T-helper 17 cell (primary cell): ENCODE measurements at regions not wholly inside any gene's neighbourhood (a gene's known extent, or its start where the extent isn't known, plus 50 kb on each side); places are given as distances from the start of the nearest gene placed in this dataset.
"Not testable (repeated sequence)": the region's sequence is repeated elsewhere in the genome, so short reads cannot be mapped to it uniquely, and the experiment has no call there.

Experiments used
- ATAC-seq: fragments of 150-1000 bp; cut with Tn5 transposase; 2 replicates; pipeline ENCODE4 v1.10.0; 2021; ENCODE audit warnings: mild to moderate bottlenecking, moderate library complexity
- DNase-seq, 3 donors: peaks; one replicate each; pipeline versions ENCODE4 v3.0.0 to v3.0.0-alpha.2; 2020 to 2021
- H3K9me3 ChIP-seq: one replicate; pipeline ENCODE4 v1.7.0; 2013; ENCODE audit warnings: low read length, mild to moderate bottlenecking; ENCODE audit not compliant: control insufficient read depth, poor library complexity, severe bottlenecking
- H3K27ac Mint-ChIP-seq: one replicate; pipeline ENCODE4 v1.8.0; 2022; ENCODE audit warnings: mild to moderate bottlenecking, moderate library complexity, mixed read lengths
- H3K27me3 Mint-ChIP-seq: one replicate; pipeline ENCODE4 v1.8.0; 2022; ENCODE audit warnings: mixed read lengths
- H3K36me3 Mint-ChIP-seq: one replicate; pipeline ENCODE4 v1.8.0; 2022; ENCODE audit warnings: low read depth, mixed read lengths
- H3K4me1 Mint-ChIP-seq: one replicate; pipeline ENCODE4 v1.8.0; 2022; ENCODE audit warnings: mild to moderate bottlenecking, mixed read lengths
- H3K4me3 Mint-ChIP-seq: one replicate; pipeline ENCODE4 v1.8.0; 2022; ENCODE audit warnings: mild to moderate bottlenecking, moderate library complexity, mixed read lengths

DNA sequence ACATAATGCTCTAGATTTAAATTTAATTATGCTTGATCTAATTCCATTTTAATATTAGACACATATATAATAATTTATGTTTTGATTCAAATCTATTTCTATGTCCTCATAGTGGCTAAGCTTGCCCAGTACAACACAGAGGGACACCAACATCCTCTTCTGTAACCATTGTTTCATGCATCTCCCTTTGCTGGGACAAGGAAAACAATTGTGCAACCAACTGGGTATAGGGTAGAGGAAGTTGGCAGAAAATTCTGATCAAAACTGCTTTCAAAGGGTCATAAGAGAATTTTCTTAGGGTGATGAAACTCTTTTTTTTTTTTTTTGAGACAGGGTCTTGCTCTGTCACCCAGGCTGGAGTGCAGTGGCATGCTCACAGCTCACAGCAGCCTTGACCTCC is 121.4 kb upstream of the SGO1 start:
- Mint-ChIP-seq H3K27ac (no peak overlapping the region), H3K4me1 (no peaks in the 10 kb centered on the region), H3K4me3 (no peak overlapping the region), H3K36me3 (no peaks in the 10 kb centered on the region), H3K27me3 (no peaks in the 10 kb centered on the region)
- ATAC-seq = no peak
- no peak for DNase-seq
- no peaks in the 10 kb centered on the region for H3K9me3 ChIP-seq

DNA sequence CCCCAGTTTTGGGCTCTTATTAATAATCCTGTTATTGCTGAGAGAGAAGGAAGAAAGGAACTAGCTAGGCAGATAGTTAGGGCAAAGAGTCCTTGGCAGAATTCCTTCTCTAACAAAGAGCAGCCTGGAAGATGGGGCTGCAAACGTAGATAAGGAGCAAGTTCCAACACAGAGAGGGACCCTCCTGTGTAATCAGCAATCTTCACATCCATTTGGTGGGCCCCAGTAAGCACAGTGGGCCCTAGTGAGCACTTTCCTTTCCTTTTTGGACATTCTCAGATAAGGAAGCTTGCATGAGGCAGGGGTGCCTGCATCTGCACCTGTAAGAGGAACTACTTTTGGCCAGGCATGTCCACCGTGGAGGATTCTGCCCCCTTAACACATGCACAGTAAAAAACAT is 119.6 kb upstream of the SGO1 start:
- H3K27me3 Mint-ChIP-seq = no peaks in the 10 kb centered on the region
- H3K4me1 Mint-ChIP-seq = no peaks in the 10 kb centered on the region
- no peak overlapping the region for H3K27ac Mint-ChIP-seq
- ATAC-seq (no peak), DNase-seq (no peak)
- H3K36me3 Mint-ChIP-seq = no peaks in the 10 kb centered on the region
- no peaks in the 10 kb centered on the region for H3K9me3 ChIP-seq
- no peak overlapping the region for H3K4me3 Mint-ChIP-seq

DNA sequence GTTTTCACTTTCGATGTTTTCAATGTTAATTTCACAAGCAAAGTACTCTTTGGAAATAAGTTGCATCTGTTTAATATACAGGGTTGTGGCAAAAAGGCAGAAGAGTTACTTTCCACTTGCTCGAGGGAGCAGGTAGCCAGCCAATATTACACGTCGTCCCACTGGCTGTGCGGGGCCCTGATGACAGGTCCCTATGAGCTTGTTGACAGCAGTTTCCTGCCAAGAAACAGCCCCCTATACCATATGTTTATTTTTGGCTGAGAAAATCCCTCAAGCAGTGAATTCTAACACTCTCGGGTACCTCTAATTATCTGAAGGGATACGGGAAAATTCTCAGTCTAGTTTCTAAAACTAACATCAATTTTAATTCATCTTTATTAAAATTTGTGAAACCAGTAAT is 116.8 kb upstream of the SGO1 start:
- H3K27ac Mint-ChIP-seq = no peak overlapping the region
- H3K4me3 Mint-ChIP-seq = no peak overlapping the region
- H3K27me3 Mint-ChIP-seq = no peaks in the 10 kb centered on the region
- no peaks in the 10 kb centered on the region for H3K36me3 Mint-ChIP-seq
- DNase-seq (no peak), ATAC-seq (no peak)
- H3K9me3 ChIP-seq = no peaks in the 10 kb centered on the region
- no peaks in the 10 kb centered on the region for H3K4me1 Mint-ChIP-seq

DNA sequence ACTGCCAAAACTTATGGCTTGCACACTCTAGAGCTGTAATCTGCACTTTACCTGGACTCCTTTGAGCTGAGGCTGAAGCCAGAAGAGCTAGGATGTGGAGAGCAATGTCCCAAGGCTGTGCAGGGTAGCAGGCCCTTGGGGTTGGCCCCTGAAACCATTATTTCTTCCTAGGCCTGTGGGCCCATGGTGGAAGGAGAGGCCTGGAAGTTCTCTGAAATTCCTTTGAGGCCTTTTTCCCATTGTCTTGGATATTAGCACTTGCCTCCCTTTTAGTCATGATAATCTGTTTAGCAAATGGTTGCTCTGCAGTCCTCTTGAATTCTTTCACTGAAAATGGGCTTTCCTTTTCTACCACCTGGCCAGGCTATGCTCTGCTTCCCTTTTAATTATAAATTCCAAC is 102.0 kb upstream of the SGO1 start:
- Mint-ChIP-seq H3K4me3 (no peak overlapping the region), H3K27me3 (no peaks in the 10 kb centered on the region), H3K27ac (no peak overlapping the region), H3K4me1 (no peaks in the 10 kb centered on the region), H3K36me3 (no peaks in the 10 kb centered on the region)
- peaks cover 2% of the 10 kb centered on the region for H3K9me3 ChIP-seq
- DNase-seq = no peak
- no peak for ATAC-seq

DNA sequence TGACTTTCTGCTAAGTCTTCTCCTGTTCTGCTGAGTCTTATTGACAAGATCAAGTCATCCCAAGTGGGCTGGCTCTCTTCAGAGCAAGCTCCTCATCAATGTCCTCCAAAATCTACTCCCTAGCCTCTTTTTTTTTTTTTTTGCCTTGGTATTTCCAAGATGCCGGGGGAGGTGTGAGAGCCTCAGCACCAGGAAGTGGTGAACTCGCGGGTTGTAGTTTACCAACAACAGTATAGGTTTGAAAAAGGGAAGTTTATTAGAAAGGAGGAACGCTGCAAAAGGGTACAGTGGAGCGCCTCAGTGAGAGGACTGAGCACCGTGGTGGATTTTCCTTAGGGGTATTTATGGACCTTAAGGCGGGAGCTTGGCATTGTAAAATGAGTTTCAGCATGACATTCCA is 94.3 kb upstream of the SGO1 start:
- peaks cover 5% of the 10 kb centered on the region for H3K4me1 Mint-ChIP-seq
- DNase-seq (no peak), ATAC-seq (no peak)
- peaks cover 4% of the 10 kb centered on the region for H3K36me3 Mint-ChIP-seq
- no peak overlapping the region for H3K27ac Mint-ChIP-seq
- no peak overlapping the region for H3K4me3 Mint-ChIP-seq
- no peaks in the 10 kb centered on the region for H3K9me3 ChIP-seq
- H3K27me3 Mint-ChIP-seq = no peaks in the 10 kb centered on the region

DNA sequence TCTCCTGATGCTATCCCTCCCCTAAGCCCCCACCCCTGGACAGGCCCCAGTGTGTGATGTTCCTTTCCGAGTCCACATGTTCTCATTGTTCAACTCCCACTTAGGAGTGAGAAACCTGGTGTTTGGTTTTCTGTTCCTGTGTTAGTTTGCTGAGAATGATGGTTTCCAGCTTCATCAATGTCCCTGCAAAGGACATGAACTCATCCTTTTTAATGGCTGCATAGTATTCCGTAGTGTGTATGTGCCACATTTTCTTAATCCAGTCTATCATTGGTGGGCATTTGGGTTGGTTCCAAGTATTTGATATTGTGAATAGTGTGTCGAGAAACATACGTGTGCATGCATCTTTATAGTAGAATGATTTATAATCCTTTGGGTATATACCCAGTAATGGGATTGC is 80.0 kb upstream of the SGO1 start:
- DNase-seq = not testable (repeated sequence)

DNA sequence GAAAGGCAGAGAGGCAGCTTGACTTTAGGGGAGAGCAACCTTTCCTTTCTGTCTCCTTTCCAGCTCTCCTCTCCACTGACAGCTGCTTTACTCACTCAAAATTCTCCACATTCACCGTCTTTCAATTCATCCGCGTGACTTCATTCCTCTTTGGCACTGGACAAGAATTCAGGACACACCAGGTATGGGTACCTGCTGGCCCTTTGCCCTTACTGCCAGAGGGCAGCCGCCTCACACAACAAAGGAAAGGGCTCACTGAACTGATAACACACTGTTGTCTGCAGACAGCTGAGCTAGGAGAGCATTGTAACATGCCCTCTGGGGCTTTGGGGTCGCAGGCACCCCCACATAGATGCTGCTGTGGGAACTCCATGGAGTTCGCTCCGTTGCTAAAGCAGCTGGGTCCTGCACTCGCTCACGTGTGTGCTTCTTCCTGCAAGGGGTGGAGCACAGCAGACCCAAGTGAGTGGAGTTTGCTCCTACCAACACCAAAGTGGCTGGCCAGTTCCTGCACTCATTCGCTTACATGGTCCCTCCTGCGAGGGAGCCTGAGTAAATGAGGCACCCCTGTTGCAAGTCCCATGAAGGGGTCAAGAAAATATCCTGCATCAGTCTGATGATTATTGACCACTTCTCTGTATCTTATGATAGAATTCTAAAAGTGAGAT is 79.0 kb upstream of the SGO1 start:
- Mint-ChIP-seq H3K4me3 (no peak overlapping the region), H3K27ac (no peak overlapping the region), H3K36me3 (no peaks in the 10 kb centered on the region), H3K27me3 (no peaks in the 10 kb centered on the region), H3K4me1 (no peaks in the 10 kb centered on the region)
- DNase-seq = no peak
- ATAC-seq = no peak
- no peaks in the 10 kb centered on the region for H3K9me3 ChIP-seq

More for the DNA sequence above, 80.0 kb upstream of the SGO1 start:
- H3K4me3 Mint-ChIP-seq, H3K36me3 Mint-ChIP-seq, H3K4me1 Mint-ChIP-seq, ATAC-seq, H3K27me3 Mint-ChIP-seq, H3K27ac Mint-ChIP-seq, H3K9me3 ChIP-seq: not testable (repeated sequence)

DNA sequence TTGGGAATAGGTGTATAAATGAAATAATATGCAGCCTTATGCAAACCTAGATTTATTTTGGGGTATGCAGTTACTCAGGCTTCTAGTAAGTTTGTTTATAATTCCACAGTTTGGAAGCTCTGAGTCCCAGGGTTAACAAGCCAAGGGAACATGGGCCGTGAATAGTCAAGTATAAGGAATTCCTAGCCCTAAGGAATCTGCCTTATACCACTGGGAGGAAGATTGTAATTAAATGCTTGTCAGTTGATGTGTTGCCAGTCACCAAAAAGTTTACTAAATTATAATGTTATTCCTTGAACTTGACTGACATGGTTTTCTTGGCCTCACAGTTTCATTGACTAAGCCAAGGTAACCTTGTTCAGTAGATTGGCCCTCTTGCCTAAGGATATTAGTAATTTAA is 72.4 kb upstream of the SGO1 start:
- DNase-seq (no peak), ATAC-seq (no peak)
- H3K9me3 ChIP-seq = no peaks in the 10 kb centered on the region
- Mint-ChIP-seq H3K4me3 (no peak overlapping the region), H3K36me3 (peaks cover under 1% of the 10 kb centered on the region), H3K27me3 (no peaks in the 10 kb centered on the region), H3K27ac (no peak overlapping the region), H3K4me1 (no peaks in the 10 kb centered on the region)

DNA sequence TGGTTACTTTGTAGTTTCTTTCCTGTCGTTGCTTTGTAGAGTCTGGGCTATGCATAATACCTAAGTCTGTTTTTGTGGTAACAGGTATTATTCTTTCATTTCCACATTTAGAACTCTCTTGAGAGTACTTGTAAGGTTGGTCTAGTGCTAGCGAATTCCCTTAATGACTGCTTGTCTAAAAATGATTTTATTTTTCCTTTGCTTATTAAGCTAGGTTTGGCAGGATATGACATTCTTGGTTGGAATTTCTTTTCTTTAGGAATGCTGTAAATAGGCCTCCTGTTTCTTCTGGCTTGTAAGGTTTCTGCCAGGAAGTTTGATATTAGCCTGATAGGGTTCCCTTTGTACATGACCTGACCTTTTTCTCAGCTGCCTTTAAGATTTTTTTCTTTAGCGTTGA is 70.1 kb upstream of the SGO1 start:
- DNase-seq (no peak), ATAC-seq (no peak)
- no peaks in the 10 kb centered on the region for H3K4me1 Mint-ChIP-seq
- no peak overlapping the region for H3K4me3 Mint-ChIP-seq
- no peaks in the 10 kb centered on the region for H3K27me3 Mint-ChIP-seq
- no peak overlapping the region for H3K27ac Mint-ChIP-seq
- peaks cover 2% of the 10 kb centered on the region for H3K36me3 Mint-ChIP-seq
- H3K9me3 ChIP-seq = no peaks in the 10 kb centered on the region

DNA sequence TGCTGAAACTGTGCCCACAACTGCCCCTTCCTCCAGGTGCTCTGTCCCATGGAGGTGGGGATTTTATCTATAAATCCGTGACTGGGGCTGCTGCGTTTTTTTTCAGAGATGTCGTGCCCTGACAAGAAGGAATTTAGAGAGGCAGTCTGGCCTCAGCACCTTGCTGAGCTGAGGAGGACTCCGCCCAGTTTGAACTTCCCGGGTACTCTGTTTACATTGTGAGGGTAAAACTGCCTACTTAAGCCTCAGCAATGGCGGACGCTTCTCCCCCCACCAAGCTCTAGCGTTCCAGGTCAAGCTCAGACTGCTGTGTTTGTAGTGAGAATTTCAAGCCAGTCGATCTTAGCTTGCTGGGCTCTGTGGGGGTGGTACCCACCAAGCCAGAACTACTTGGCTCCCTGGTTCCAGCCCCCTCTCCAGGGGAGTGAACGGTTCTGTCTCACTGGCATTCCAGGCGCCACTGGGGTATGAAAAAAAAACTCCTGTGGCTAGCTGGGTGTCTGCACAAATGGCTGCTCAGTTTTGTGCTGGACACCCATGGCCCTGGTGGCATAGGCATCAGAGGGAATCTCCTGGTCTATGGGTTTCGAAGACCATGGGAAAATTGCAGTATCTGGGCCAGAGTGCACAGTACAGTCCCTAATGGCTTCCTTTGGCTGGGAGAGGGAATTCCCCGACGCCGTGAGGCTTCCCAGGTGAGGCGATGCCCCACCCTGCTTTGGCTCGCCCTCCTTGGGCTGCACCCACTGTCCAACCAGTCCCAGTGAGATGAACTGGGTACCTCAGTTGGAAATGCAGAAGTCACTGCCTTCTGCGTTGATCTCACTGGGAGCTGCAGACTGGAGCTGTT is 68.5 kb upstream of the SGO1 start:
- no peak for ATAC-seq
- no peak for DNase-seq

DNA sequence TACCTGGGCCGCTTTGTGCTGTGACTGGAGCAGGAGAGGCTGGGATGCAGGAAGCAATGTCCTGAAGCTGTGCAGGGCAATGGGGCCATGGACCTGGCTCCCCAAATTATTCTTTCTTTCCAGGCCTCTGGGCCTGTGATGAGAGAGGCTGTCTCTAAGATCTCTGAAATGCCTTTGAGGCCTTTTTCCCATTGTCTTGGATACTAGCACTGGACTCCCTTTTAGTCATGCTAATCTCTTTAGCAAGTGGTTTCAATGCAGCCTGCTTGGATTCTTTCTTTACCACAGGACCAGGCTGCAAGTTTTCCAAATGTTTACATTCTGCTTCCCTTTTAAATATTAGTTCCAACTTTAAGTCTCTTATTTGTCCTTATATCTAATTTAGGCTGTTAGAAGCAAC is 64.8 kb upstream of the SGO1 start:
- no peaks in the 10 kb centered on the region for H3K9me3 ChIP-seq

More for the DNA sequence above, 68.5 kb upstream of the SGO1 start:
- H3K4me1 Mint-ChIP-seq = no peaks in the 10 kb centered on the region
- H3K4me3 Mint-ChIP-seq = no peak overlapping the region
- no peak overlapping the region for H3K27ac Mint-ChIP-seq
- no peaks in the 10 kb centered on the region for H3K27me3 Mint-ChIP-seq
- H3K9me3 ChIP-seq = no peaks in the 10 kb centered on the region
- H3K36me3 Mint-ChIP-seq = peaks cover 2% of the 10 kb centered on the region

DNA sequence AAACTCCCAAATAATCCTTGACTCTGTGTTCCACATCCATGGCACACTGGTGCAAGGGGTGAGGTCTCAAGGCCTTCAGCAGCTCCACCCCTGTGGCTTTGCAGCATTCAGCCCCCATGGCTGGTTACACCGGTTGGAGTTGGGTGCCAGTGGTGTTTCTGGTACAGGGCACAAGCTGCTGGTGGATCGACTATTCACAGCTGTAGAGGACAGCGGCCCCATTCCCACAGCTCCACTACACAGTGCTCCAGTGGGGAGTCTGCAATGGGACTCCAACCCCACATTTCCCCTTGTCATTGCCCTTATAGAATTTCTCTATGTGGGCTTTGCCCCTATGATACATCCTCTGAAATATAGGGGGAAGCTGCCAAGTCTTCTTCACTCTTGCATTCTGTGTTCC is 64.3 kb upstream of the SGO1 start:
- no peak overlapping the region for H3K27ac Mint-ChIP-seq
- no peak overlapping the region for H3K4me3 Mint-ChIP-seq
- no peak for ATAC-seq
- no peaks in the 10 kb centered on the region for H3K9me3 ChIP-seq
- H3K36me3 Mint-ChIP-seq = peaks cover 2% of the 10 kb centered on the region
- DNase-seq = no peak
- H3K27me3 Mint-ChIP-seq = no peaks in the 10 kb centered on the region
- no peaks in the 10 kb centered on the region for H3K4me1 Mint-ChIP-seq

More for the DNA sequence above, 64.8 kb upstream of the SGO1 start:
- DNase-seq (no peak), ATAC-seq (no peak)
- no peaks in the 10 kb centered on the region for H3K4me1 Mint-ChIP-seq
- H3K4me3 Mint-ChIP-seq = no peak overlapping the region
- H3K27ac Mint-ChIP-seq = no peak overlapping the region
- peaks cover 2% of the 10 kb centered on the region for H3K36me3 Mint-ChIP-seq
- H3K27me3 Mint-ChIP-seq = no peaks in the 10 kb centered on the region

DNA sequence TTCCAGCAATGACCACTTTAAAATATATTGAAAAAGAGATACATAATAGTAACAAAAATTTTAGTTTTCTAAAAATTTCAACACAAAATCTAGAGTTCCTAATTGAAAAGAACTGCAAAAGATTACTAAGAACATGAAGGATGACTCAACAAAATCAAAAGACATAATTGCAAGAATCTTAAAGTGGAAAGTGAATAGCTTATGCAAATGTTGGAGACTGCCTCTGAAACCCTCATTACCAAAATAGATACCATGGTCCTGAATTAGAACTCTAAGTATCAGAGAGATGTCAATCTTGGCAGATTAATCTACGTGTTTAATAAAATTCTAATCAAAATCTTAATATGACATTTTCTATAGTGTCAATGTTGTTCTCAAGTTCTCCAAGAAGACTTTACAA is 60.7 kb upstream of the SGO1 start:
- H3K36me3 Mint-ChIP-seq = no peaks in the 10 kb centered on the region
- H3K4me3 Mint-ChIP-seq = no peak overlapping the region
- no peaks in the 10 kb centered on the region for H3K9me3 ChIP-seq
- ATAC-seq (no peak), DNase-seq (no peak)
- no peaks in the 10 kb centered on the region for H3K4me1 Mint-ChIP-seq
- no peak overlapping the region for H3K27ac Mint-ChIP-seq
- H3K27me3 Mint-ChIP-seq = no peaks in the 10 kb centered on the region

DNA sequence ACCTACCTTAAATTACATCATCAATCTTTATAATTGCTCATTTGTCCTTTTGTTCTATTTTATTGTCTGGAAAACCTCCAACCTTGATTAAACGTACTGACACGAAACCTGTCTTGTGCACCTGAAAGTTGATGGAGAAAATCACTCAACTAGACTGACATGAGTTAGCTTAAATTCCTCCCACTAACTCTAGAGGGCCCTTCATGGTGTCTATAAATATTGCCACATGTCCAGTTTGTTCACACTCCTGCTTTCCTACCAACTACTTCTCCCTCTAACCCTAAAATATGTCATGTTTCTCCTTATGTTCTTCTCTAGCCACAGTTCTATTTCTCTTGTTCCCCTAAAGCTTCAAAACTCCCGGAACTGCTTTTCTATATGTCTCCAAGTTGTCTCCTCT is 59.8 kb upstream of the SGO1 start:
- Mint-ChIP-seq H3K36me3 (no peaks in the 10 kb centered on the region), H3K4me1 (no peaks in the 10 kb centered on the region), H3K4me3 (no peak overlapping the region), H3K27me3 (no peaks in the 10 kb centered on the region), H3K27ac (no peak overlapping the region)
- DNase-seq = no peak
- H3K9me3 ChIP-seq = no peaks in the 10 kb centered on the region
- no peak for ATAC-seq
